Stimulated activated CD4-positive, alpha-beta T cell treated with anti-CD3 and anti-CD28 coated beads, TNF-alpha, amount 100 ng/mL, for 24 hours (primary cell): ENCODE measurements at regions not wholly inside any gene's neighbourhood (a gene's known extent, or its start where the extent isn't known, plus 50 kb on each side); places are given as distances from the start of the nearest gene placed in this dataset.
"Not testable (repeated sequence)": the region's sequence is repeated elsewhere in the genome, so short reads cannot be mapped to it uniquely, and the experiment has no call there.

Source experiments
- DNase-seq, 3 experiments: peaks; one replicate each; pipeline ENCODE4 v3.0.0-alpha.2; 2020; ENCODE audit warnings: low read depth in 3 of 3

DNA sequence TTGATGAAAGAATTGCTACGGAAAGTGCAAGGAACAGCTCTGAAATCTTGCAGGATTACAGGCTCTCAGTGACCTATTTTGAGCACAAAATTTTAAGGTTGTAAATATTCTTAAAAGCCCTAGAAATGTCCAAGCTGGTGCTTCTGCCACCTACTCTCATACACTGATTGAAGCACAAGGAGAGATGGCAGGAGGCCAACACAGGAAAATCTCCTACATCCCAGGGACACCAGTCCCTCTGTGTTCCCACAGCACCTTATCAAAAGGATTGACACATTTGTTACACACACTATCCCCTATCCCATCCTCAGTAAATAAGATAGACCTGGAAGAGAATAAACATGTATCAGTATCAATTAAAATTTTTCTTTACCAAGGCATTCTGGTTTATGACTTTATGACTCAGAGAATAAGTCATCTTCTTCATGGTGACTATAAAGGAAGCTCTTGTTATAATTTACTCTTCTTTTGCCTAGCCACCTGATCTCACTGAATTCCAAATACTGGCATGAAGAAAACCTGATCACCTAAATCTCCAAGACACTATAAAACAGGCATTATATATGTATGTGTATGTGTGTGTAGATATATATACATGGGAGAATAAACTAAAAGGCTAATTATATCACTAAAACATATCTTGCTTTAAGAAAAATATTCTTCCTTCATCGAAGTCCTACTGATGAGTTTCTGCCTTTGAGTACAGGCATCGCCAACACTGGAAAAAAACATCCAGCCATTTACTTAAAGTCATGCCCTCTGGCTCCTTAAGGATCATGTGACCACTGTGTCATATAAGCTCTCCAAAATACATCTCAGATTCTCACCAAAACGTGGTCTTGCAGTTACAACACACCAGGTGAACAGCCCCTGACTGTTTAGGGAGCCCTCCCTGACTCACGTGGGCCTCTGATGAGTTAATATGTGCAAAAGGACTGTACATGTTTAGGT is 208.1 kb upstream of the NR2F2 start:
- no peak for DNase-seq

DNA sequence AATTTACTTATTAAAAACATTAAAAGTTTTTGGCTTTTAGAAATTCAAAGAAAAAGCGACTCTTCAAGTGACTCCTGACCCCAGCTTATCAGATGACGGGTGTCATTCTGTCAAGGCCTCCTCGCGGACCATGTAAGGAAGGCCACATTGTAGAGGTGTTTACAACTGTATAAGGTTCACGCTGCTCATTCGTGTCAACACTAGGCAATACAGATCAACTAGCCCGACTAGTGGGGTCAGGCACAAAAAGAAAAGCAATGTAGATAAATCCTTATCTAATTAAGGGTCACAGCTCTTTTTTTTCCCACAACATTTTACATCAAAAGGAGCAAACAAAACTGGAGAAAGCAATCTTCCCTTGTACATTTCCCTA is 207.5 kb upstream of the NR2F2 start:
- DNase-seq = no peak

DNA sequence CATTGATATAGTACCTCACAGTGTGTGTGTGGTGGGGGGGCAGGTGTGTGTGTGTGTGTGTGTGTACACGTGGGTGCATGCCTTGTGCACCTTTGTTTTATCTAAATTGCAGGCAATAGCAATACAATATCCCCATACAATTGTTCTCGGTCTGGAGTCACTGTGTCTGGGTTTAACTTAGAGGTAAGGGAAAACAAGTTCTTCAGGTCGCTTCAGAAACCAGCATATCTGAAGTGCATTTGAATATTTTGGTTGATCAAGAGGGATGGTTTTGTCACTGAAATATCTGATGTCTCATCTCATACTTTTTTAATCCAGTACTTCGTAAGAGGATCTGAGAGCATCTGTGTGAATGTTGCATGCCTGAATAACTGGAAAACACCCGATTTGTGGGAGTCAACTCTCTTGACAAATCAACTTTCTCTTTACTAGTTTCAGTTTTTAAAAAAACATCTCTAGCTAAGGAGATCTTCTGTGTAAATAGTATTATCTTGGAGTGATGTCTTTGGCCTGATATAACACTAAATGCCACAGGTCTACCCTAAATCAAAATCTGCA is 206.8 kb upstream of the NR2F2 start:
- no peak for DNase-seq

DNA sequence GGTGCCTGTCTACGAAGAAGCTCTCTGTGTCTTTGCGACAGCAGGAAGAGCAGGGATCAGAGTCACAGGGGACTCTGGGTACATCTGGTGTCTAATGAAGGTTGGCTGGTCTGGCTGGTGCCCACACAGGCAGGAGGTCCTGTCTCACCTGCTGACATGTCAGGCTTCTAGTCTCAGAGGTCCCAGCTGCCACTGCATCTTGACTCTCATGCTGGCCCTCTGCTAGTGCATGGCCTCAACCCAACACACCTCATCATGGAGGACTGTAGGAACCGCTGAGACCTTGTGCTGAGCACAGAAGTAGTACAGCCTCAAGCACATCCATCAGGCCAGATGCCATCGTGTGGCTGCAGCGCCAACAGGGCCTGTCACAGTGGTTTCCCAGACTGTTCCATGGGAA is 206.1 kb upstream of the NR2F2 start:
- no peak for DNase-seq

DNA sequence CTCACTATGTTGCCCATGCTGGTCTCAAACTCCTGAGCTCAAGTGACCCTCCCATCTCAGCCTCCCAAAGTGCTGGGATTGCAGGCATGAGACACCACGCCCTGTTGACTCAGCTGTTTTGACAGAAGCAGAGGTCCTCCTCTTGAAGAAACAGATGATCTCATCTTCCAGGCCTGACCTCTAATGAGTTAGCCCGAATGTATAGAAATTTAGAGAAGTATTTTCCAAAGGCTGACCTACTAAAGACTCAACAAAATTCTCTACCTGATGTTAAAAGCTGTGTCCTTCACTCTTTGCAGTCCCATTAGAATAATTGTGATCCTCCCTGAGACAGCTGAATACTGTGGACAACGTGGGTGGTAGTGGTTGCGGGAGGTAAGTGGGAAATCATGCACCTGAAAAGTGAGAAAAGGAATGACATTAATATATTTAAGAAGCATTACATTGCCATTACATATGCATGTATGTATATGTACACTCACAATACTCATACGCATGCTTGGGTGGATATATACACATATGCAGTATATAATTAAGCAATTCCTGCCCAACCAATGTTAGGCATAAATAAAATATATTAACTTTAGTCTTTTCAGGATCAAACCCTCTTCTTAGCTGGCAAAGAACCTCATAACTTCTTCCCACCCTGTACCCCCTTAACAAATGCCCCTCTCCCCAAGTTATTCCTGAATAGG is 204.6 kb upstream of the NR2F2 start:
- DNase-seq = no peak

DNA sequence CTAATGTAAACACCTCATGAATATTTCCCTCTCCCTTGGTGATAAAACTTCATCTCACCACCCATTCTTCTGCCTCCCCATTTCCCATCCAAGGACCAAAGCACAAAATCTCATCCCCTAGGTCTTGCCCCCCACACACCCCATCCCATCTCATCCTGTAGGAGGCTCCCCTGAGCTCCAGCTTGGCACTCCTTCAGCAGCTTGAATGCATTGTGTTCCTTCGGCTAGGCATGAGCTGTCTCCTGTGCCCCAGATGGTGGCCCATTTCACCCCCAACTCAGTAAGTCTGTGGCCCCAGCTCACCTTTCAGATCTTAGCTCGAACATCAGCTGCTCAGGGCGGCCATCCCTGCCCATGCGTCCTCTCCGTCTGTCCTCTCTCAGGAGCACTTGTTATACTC is 203.6 kb upstream of the NR2F2 start:
- DNase-seq = no peak

DNA sequence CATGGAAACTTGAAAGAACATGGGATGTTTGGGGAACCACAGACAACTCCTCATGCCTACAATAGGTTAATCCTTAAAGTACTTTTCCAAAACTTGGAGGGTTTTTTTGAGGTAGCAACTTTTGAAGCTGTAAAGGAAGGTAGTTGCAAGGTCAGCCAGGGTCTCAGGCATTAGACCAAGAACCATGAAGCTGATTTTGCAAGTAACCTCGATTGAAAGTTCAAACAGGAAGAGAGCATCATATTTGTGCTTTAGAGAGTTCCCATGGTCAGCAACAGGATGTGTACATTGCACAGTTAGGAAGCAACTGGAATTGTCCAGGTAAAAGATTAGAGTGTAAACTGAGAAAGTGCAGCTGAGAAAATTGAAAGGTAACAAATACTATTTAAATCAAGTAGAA is 199.8 kb upstream of the NR2F2 start:
- DNase-seq = no peak

DNA sequence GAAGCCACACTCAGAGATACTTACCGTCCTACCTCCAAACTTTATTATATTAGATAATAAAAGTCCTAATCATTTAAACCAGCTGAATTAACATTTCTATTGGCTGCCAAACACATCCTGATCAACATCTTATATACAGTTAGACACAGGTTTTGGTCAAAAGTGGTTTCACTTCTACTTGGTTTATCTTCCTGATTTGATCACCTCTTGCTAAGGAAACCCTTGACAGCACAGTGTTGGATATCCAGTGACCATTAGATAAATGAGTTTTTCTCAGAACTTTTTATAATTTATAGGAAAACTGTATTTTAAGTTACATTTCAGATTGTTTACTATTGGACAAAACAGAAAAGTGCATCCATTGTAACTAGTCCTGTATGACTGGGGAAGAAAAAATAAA is 198.4 kb upstream of the NR2F2 start:
- DNase-seq = no peak

DNA sequence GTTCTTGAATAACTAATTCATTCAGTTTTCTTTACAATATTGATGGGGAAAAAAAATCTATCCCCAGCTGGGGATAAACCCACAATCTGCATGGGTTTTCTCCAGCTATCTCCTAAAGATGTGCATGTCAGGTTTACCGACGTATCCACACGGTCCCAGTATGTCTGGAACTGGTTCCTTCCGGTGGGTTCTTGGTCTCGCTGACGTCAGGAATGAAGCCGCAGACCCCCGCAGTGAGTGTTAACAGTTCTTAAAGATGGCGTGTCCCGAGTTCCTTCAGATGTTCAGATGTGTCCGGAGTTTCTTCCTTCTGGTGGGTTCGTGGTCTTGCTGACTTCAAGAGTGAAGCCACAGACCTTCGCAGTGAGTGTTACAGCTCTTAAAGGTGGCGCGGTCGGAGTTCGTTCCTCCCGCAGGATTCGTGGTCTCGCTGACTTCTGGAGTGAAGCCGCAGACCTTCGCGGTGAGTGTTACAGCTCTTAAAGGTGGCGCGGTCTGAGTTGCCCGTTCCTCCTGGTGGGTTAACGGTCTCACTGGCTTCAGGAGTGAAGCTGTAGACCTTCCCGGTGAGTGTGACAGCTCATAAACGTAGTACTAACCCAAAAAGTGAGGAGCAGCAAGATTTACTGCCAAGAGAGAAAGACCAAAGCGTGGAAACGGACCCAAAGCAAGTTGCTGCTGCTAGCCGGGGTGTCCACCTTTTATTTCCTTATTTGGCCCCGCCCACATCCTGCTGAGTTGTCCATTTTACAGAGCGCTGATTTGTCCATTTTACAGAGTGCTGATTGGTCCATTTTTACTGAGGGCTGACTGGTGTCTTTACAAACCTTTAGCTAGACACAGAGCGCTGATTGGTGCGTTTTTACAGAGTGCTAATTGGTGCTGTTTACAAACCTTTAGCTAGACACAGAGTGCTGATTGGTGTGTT is 195.1 kb upstream of the NR2F2 start:
- DNase-seq = no peak

DNA sequence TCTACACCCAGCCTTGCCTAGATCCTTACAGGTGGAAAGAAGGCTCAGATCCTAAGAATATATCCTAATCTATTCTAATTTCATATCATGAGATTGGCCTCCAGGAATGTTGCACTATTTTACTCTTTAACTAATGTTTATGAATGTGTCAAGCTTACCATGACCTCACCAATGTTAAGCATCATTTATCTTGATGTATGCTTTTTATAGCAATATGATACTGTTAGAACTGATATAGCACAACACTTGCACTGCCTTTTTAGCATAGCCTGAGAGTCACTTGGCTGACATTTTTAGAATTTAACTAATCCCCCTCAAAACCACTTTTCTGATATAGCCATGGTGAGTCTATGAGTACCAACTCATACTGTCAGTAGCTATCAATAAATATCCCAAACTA is 191.5 kb upstream of the NR2F2 start:
- no peak for DNase-seq

DNA sequence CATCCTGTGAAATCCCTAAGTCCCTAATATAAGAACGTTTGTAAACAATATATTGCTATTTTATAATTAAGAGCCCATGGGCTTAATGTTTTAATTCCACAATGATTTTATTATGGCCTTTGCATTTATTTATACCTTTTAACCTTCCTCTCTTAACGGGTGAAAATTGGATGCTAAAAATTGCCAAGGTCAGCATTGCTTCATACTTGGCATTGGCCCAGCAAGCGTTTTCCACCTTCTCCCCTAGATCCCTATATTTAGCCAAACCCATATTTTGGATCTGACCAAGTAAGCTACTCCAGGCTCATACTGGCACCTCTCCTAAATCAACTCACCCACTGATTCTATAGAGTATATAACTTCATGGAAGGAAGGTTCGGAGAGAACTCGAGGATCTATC is 188.0 kb upstream of the NR2F2 start:
- no peak for DNase-seq

DNA sequence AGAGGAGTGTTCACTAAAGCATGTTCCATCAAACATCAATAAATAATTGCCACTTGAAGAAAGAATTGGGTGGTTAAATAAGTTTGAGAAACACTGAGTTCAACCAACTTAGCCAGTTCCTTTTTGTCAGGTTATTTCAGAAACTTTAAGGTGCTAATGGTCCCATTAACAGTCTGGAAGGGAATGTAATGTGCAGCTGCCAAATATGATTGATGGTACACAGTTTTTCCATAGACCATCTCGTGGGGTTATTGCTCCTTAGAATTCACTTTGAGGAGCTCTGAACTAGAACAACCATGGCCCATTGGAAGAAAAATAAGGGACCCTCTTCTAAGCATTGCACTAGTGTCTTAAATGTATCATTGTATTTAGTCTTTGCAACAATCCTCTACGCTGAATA is 185.8 kb upstream of the NR2F2 start:
- no peak for DNase-seq

DNA sequence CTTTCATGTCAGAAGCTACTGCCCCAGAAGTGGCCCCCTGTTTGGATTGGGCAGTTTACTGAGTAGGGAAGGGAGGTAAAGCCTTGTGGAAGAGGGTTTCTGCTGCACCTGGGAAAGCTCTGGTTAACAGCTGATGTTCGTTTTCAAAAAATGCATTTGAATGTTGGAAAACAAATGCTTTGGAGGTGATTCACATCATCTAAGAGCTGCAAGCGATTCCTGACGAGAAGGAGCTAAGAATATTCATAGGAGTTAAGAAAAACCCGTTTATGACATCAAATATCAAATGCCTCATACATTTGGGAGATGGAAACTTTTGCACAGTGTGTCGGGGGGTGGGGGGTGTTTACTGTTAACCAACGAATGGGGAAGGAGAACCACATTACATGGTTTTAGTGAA is 183.8 kb upstream of the NR2F2 start:
- no peak for DNase-seq

DNA sequence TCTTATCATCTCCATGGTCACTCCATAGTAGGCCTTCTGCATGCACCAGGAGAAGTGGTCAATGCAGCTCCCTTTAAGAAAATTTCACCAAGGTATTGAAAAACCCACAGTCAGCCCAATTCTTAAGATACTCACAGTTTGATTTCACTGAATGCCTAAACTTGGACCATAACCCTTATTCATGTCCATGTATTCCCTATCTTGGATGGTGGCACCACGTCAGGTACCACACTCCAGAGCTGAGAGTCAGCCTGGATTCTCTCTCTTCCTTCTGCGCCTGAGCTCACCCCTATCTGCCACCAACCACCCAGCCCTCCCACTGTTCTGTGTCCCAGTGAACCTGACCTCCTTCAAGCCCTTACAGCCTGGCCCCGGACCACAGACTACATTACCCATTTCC is 183.2 kb upstream of the NR2F2 start:
- no peak for DNase-seq

DNA sequence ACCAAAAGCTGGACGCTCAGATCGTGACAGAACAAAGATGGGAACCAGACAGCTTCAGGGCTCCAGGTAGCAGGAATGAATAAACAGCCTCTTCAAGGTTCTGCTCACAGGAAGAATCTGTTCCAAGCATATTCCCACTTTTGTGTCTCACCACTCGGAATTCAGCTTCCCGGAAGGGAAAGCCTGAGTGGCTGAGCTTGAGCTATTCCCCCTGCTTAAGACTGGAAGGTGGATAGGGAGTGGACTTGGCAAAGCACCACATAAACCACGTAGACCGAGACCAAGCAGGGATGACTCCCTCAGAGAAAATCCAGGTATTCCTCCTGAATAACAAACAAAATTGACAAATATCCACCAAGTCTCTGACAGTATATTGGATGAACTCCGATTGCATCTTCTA is 180.2 kb upstream of the NR2F2 start:
- no peak for DNase-seq

DNA sequence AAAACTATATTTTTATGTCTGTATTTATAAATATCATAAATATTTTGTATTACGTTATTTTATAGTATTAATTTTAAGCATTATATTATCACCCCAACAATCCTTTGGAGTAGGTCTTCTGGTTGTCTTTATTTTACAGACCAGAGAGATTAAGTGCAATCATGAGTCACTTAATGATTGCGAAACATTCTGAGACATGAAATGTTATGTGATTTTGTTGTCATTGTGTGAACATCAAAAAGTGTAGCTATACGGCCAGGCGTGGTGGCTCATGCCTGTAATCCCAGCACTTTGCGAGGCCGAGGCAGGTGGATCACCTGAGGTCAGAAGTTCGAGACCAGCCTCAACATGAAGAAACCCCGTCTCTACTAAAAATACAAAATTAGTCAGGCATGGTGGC is 178.8 kb upstream of the NR2F2 start:
- DNase-seq = not testable (repeated sequence)

DNA sequence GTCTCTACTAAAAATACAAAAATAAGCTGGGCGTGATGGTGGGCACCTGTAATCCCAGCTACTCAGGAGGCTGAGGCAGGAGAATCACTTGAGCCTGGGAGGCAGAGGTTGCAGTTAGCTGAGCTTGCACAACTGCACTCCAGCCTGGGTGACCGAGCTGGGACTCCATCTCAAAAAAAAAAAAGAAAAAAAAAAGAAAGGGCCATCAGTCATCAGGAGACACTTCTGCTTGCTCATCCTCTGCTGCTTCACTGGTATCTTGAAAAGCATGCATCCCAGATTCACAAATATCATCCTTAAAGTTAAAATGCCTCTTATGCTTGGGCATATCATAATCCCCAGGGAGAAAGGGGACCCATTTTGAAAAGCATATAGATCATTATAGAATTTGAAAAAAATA is 176.6 kb upstream of the NR2F2 start:
- no peak for DNase-seq

DNA sequence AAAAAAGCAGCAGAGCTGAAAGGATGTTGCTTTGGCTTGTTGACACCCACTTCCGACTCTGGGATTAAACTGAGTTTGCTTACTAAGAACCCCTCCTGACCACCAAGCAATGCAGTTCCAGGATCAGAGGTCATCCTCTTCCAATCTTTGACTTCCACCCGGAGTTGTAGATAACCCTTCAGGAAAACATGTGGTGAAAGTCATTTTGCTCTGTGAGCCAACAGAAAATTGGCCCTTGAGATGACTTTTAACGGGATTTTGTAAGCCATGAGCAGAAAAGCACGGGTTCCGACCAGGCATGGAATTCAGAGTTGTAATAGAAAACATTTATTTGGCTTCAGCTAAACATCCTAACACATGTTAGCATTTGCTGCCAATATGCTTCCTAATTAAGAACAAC is 171.6 kb upstream of the NR2F2 start:
- no peak for DNase-seq

DNA sequence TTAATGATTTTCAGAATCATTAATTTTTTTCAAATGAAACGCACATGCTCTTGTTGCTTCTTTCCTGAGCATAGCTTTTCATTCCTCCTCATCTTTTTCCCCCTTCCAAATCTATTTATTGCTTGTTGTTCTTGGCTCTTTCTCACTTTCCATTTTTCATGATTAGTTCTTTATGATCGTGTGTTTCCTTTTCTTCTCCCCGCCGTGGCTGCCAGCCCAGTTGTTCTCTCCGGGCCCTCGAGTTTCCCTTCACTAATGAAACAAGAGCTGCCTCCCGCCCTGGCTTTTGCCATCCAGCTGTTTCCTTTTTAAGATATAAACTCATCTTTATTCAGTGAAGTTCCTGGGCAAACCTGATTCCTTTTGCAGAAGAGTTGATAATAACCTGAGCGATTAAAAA is 170.2 kb upstream of the NR2F2 start:
- no peak for DNase-seq

DNA sequence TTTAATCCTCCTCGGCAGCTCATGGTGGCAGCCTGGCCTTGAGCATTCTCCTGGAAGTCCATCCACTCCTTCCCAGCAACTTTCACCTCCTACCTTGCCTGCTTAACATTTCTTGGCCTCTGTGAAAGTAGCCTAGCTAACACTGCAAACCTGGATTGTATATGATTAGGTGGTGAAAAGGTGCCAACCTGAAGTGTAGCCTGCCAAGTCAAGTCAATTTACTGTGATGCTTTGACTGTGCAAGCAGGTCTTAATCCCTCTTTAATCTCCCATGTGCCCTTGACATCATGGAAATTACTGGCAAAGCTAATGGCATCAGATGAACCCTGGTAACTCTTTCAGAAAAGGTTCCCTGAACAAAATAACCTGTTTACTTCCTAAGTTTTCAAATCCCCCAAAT is 169.7 kb upstream of the NR2F2 start:
- DNase-seq = no peak

DNA sequence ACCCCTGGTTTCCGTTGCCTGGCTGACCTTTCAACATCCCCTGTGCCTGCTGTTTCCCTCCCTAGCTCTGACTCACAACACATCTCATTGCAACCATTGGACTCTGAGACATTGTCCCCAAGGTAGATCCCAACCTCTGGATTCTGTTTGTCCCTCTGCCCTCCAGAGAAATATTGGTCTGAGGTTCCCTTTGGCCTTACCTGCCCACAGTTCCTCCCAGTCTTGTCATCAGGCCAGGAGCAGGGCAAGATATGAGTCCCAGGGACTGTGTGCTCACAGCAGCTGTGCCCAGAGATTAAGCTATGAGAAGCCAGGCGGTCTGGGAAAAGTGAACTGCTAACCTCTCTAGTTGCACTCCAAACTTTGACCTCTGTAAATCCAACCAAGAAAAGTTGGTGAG is 168.2 kb upstream of the NR2F2 start:
- no peak for DNase-seq

DNA sequence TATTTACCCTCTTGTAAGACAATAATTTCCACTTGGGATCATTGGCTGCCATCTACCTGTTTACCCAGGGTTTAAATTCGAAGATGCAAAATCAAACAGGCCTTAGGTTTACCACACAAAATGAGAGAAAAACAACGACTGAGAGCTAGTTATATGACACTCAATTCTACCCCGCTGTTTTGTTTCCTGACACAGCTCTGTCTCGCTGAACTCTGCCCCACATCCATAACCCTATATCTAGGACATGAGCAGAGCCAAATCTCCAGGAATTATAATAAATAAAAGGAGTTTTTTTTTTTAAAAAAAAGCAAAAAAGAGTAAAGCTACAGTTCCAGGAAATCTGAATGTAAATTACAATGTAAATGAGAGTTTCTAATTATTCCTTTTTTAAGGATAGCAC is 165.4 kb upstream of the NR2F2 start:
- no peak for DNase-seq
